ENCODE measurements at regions not wholly inside any gene's neighbourhood (a gene's known extent, or its start where the extent isn't known, plus 50 kb on each side); places are given as distances from the start of the nearest gene placed in this dataset.

DNA sequence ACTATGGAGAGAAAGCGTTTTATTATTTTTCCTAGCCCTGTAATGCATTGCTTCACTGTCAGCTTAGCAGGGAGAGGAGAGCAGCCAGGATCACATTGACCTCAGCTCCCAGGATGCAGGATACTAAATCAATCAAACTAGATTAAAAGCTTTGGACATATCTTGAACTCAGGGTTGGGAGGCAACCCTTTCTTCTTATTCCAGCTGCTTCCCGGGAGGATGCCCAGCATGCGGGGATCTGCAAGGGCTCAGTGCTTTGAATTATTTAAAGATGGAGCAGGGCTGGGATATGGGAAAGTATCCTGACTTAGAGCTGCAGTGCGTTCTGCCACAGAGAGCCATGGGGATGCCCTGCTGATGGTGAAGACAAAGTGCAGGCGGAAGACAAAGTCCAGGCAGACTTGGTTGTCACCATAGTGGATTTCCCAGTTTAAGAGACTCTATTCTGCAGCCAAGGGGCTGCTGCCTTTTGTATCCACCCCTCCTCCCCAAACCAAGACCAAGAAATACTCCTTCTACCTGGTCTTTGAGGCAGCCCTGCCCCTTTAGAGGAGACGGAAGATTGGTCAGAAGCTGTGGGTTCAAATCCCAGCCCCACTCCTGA is 1035.0 kb downstream of the TBC1D22A start (continued):
- TF ChIP-seq GATAD1 (CRISPR knock-in tag; IDR thresholded peaks at IDR 0.05): no peak
- TF ChIP-seq PPARG (CRISPR knock-in tag; conservative IDR thresholded peaks at IDR 0.05): no peak
- no peak for TF ChIP-seq ZNF33B (CRISPR knock-in tag; IDR thresholded peaks at IDR 0.05)
- no peak for TF ChIP-seq NFRKB (IDR thresholded peaks at IDR 0.05)
- TF ChIP-seq SIX4 (CRISPR knock-in tag; IDR thresholded peaks at IDR 0.05): no peak

DNA sequence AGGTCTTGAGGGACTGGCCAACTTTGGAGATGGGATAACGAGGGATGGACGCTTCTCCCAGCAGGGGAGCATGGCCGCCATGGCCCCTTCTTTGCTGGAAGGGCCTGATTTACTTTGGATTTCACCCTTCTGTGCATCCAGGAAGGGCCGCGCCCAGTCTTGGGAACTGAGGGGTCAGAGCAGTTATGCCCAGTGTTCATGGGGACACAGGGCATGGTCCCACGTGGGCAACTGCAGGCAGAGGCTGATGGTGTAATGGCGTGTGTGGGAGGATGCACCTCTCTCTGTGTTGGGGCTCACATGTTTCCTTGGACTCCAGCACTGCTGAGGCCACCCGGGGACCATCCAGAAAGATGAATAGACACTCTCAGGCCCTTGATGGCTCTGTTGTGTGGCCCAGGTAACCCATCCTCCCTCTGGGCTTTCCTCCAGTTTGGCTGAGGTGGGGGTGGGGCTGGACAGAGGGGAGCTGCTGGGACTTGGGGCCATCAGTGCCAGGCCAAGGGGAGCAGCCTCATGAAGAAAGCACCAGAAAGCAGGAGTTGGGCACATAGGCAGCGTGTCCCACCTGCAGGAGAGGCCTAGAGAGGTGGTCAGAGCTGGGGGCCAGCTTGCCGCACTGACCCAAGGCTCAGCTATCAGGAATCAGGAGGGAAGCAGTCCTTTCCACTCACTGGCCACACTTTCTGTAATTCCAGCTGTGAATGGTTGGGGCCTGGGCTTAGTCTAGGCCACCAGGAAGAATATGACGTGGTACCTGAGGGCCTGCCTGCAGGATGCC is 1033.9 kb downstream of the TBC1D22A start:
- Histone ChIP-seq H4K20me1 (ENCODE audit: insufficient read depth, low read length) (no peaks in the 10 kb centered on the region), H3K27ac (ENCODE audit: extremely low read length, insufficient read depth, low read length) (no peak overlapping the region), H2AFZ (ENCODE audit: low read length) (no peak overlapping the region), H3K4me2 (ENCODE audit: low read depth, low read length) (no peak overlapping the region), H3K4me1 (ENCODE audit: insufficient read depth, low read length) (no peaks in the 10 kb centered on the region), H3K79me2 (ENCODE audit: insufficient read depth, low read length) (no peaks in the 10 kb centered on the region), H3K27me3 (ENCODE audit: control insufficient read depth in 1 of 2, insufficient read depth in 2 of 2, low read length in 2 of 2) (peaks cover under 1 to 1% of the 10 kb centered on the region in 2 experiments; a peak in 2 of 5 replicates), H3K4me3 (replicated peaks in 1 of 3; ENCODE audit: insufficient read depth in 1 of 3, low read depth in 2 of 3, low read length in 3 of 3) (no peak overlapping the region), H3K9me3 (ENCODE audit: low read length) (no peaks in the 10 kb centered on the region), H3K9ac (ENCODE audit: insufficient read depth, low read depth, low read length) (no peak overlapping the region), H3K36me3 (replicated peaks in 1 of 2; ENCODE audit: control insufficient read depth in 1 of 2, insufficient read depth in 2 of 2, low read length in 2 of 2) (no peaks in the 10 kb centered on the region)
- ChIA-PET CTCF (ENCODE audit: low intra/inter-chr PET ratio, low total read pairs) (no interaction called here), POLR2A (no interaction called here)
- WGBS (ENCODE audit: low lambda C conversion rate): 10% methylated on average over 4 of the region's 11 CpGs
- in situ Hi-C loops (cut with HindIII; ENCODE audit: extremely low pct_ligation_motif_present, low pct_unique_long_range_greater_than_20kb): no loop called here
- no TSS peak for BruUV-seq (replicated peaks)
- ATAC-seq (no peak), FAIRE-seq (no peak), DNase-seq (ENCODE audit: low spot score) (no peak)
- intact Hi-C loops (cut with micrococcal nuclease; ENCODE audit: unreplicated experiment): no loop called here
- TF ChIP-seq, protein P1, sequence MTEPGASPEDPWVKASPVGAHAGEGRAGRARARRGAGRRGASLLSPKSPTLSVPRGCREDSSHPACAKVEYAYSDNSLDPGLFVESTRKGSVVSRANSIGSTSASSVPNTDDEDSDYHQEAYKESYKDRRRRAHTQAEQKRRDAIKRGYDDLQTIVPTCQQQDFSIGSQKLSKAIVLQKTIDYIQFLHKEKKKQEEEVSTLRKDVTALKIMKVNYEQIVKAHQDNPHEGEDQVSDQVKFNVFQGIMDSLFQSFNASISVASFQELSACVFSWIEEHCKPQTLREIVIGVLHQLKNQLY (CRISPR knock-in tag; IDR thresholded peaks at IDR 0.05): no peak
- TF ChIP-seq, protein P2, sequence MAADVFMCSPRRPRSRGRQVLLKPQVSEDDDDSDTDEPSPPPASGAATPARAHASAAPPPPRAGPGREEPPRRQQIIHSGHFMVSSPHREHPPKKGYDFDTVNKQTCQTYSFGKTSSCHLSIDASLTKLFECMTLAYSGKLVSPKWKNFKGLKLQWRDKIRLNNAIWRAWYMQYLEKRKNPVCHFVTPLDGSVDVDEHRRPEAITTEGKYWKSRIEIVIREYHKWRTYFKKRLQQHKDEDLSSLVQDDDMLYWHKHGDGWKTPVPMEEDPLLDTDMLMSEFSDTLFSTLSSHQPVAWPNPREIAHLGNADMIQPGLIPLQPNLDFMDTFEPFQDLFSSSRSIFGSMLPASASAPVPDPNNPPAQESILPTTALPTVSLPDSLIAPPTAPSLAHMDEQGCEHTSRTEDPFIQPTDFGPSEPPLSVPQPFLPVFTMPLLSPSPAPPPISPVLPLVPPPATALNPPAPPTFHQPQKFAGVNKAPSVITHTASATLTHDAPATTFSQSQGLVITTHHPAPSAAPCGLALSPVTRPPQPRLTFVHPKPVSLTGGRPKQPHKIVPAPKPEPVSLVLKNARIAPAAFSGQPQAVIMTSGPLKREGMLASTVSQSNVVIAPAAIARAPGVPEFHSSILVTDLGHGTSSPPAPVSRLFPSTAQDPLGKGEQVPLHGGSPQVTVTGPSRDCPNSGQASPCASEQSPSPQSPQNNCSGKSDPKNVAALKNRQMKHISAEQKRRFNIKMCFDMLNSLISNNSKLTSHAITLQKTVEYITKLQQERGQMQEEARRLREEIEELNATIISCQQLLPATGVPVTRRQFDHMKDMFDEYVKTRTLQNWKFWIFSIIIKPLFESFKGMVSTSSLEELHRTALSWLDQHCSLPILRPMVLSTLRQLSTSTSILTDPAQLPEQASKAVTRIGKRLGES (CRISPR knock-in tag; IDR thresholded peaks at IDR 0.05; ENCODE audit: borderline replicate concordance): no peak
- TF ChIP-seq MATR3 (CRISPR knock-in tag; IDR thresholded peaks at IDR 0.05) (no peak), ZBTB21 (CRISPR knock-in tag; IDR thresholded peaks at IDR 0.05) (no peak), ZNF274 (CRISPR knock-in tag; IDR thresholded peaks at IDR 0.05) (no peak), GLI4 (CRISPR knock-in tag; IDR thresholded peaks at IDR 0.05; ENCODE audit: borderline replicate concordance) (no peak), CENPBD1 (CRISPR knock-in tag; IDR thresholded peaks at IDR 0.05; ENCODE audit: borderline replicate concordance, low read depth) (no peak), MAFF (IDR thresholded peaks at IDR 0.05; ENCODE audit: low read depth, low read length) (no peak)
- TF ChIP-seq, protein P3, sequence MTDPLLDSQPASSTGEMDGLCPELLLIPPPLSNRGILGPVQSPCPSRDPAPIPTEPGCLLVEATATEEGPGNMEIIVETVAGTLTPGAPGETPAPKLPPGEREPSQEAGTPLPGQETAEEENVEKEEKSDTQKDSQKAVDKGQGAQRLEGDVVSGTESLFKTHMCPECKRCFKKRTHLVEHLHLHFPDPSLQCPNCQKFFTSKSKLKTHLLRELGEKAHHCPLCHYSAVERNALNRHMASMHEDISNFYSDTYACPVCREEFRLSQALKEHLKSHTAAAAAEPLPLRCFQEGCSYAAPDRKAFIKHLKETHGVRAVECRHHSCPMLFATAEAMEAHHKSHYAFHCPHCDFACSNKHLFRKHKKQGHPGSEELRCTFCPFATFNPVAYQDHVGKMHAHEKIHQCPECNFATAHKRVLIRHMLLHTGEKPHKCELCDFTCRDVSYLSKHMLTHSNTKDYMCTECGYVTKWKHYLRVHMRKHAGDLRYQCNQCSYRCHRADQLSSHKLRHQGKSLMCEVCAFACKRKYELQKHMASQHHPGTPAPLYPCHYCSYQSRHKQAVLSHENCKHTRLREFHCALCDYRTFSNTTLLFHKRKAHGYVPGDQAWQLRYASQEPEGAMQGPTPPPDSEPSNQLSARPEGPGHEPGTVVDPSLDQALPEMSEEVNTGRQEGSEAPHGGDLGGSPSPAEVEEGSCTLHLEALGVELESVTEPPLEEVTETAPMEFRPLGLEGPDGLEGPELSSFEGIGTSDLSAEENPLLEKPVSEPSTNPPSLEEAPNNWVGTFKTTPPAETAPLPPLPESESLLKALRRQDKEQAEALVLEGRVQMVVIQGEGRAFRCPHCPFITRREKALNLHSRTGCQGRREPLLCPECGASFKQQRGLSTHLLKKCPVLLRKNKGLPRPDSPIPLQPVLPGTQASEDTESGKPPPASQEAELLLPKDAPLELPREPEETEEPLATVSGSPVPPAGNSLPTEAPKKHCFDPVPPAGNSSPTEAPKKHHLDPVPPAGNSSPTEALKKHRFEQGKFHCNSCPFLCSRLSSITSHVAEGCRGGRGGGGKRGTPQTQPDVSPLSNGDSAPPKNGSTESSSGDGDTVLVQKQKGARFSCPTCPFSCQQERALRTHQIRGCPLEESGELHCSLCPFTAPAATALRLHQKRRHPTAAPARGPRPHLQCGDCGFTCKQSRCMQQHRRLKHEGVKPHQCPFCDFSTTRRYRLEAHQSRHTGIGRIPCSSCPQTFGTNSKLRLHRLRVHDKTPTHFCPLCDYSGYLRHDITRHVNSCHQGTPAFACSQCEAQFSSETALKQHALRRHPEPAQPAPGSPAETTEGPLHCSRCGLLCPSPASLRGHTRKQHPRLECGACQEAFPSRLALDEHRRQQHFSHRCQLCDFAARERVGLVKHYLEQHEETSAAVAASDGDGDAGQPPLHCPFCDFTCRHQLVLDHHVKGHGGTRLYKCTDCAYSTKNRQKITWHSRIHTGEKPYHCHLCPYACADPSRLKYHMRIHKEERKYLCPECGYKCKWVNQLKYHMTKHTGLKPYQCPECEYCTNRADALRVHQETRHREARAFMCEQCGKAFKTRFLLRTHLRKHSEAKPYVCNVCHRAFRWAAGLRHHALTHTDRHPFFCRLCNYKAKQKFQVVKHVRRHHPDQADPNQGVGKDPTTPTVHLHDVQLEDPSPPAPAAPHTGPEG (CRISPR knock-in tag; IDR thresholded peaks at IDR 0.05): no peak

Data from HepG2 (cell line).